MM.1S (cell line): ENCODE measurements at regions not wholly inside any gene's neighbourhood (a gene's known extent, or its start where the extent isn't known, plus 50 kb on each side); places are given as distances from the start of the nearest gene placed in this dataset.

ENCODE experiments used
- DNase-seq: peaks from one replicate; pipeline ENCODE4 v3.0.0-alpha.2; 2015
- H2AFZ ChIP-seq: fragments of 300-600 bp; sonication (generic); 2 replicates; pipeline ENCODE4 v1.6.0; 2016; ENCODE audit warnings: antibody characterized with exemption, low read length
- H3F3A ChIP-seq: fragments of 300-600 bp; sonication (generic); 2 replicates; pipeline ENCODE4 v1.6.1; 2016; ENCODE audit warnings: mild to moderate bottlenecking, antibody characterized with exemption, low read length, moderate library complexity, mixed read lengths; ENCODE audit not compliant: insufficient read depth
- H3K27ac ChIP-seq: fragments of 300-600 bp; sonication (generic); 2 replicates; pipeline ENCODE4 v1.5.1; 2016; ENCODE audit warnings: mild to moderate bottlenecking, low read length
- H3K27me3 ChIP-seq: fragments of 300-600 bp; sonication (generic); replicated peaks from 2 replicates; pipeline ENCODE4 v1.6.0; 2016; ENCODE audit warnings: low read length; ENCODE audit not compliant: insufficient read depth
- H3K36me3 ChIP-seq: fragments of 300-600 bp; sonication (generic); replicated peaks from 2 replicates; pipeline ENCODE4 v1.6.1; 2016; ENCODE audit warnings: mild to moderate bottlenecking, low read length, mixed read lengths; ENCODE audit not compliant: insufficient read depth
- H3K4me1 ChIP-seq: fragments of 300-600 bp; sonication (generic); 2 replicates; pipeline ENCODE4 v1.6.1; 2016; ENCODE audit warnings: low read length, mixed read lengths
- H3K4me2 ChIP-seq: fragments of 300-600 bp; sonication (generic); 2 replicates; pipeline ENCODE4 v1.6.0; 2016; ENCODE audit warnings: low read depth, low read length
- H3K4me3 ChIP-seq: fragments of 300-600 bp; sonication (generic); 2 replicates; pipeline ENCODE4 v1.5.1; 2016; ENCODE audit warnings: low read length, mixed read lengths
- H3K79me2 ChIP-seq: fragments of 300-600 bp; sonication (generic); 2 replicates; pipeline ENCODE4 v1.6.1; 2016; ENCODE audit warnings: mixed run types, low read length, mixed read lengths
- H3K9ac ChIP-seq: fragments of 300-600 bp; sonication (generic); 2 replicates; pipeline ENCODE4 v1.6.1; 2016; ENCODE audit warnings: low read length, mixed read lengths
- H3K9me2 ChIP-seq: fragments of 300-600 bp; sonication (generic); replicated peaks from 2 replicates; pipeline ENCODE4 v1.6.1; 2016; ENCODE audit warnings: mild to moderate bottlenecking, low read length, mixed read lengths; ENCODE audit not compliant: insufficient read depth
- H3K9me3 ChIP-seq: fragments of 300-600 bp; sonication (generic); replicated peaks from 2 replicates; pipeline ENCODE4 v1.6.1; 2016; ENCODE audit warnings: mild to moderate bottlenecking, low read length, mixed read lengths; ENCODE audit not compliant: insufficient read depth
- H4K20me1 ChIP-seq: fragments of 300-600 bp; sonication (generic); 2 replicates; pipeline ENCODE4 v1.6.1; 2016; ENCODE audit warnings: mild to moderate bottlenecking, low read length, moderate library complexity, mixed read lengths; ENCODE audit not compliant: insufficient read depth
- EZH2 ChIP-seq: fragments of 300-600 bp; sonication (generic); optimal IDR thresholded peaks from 2 replicates; pipeline ENCODE3; 2017; ENCODE audit warnings: low read depth, mild to moderate bottlenecking, antibody characterized with exemption, low read length, mixed read lengths
- EZH2phosphoT487 ChIP-seq: fragments of 300-600 bp; sonication (generic); IDR thresholded peaks from 2 replicates; pipeline ENCODE4 v1.6.1; 2018; ENCODE audit warnings: antibody characterized with exemption, low read length
- TF ChIP-seq, protein P1 (sequence below): fragments of 300-600 bp; sonication (generic); IDR thresholded peaks from 2 replicates; pipeline ENCODE4 v1.5.1; 2016; ENCODE audit warnings: antibody characterized with exemption, low read length, mixed read lengths

DNA sequence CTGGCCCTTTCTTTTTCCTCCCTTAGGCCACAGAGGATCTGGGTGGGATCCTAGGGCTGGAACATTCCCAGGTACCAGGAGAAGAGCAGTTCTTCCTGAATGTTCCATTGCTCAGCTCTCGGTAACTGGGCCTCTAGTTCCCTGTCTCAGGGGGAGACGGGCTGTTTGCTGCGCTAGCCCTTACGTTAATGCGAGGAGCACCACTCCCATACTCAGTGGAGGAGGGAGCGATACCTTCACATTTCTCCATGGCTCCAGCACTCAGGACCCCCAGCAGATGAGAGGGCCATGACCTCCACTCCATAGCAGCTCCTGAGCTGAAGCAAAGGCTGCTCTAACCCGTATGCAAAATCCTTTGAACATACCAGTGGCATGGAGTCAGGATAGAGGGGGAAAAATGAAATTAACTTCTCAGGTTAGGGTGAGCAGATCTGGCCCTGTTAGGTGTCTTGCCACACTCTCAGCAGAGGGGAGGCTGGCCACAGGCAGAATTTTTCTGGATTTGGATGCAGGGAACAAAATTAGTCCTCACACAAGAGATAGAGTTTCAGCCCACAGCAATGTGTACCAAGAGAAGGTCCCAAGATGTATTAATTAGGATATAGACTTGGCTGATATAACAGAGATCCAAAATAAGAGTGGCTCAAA, 206.7 kb downstream of the ZFP36L2 start:
- Histone ChIP-seq H3K9me2 (no peaks in the 10 kb centered on the region), H3F3A (no peaks in the 10 kb centered on the region), H3K9ac (no peak overlapping the region), H3K27ac (no peak overlapping the region), H3K4me1 (no peaks in the 10 kb centered on the region), H3K4me2 (no peak overlapping the region), H3K36me3 (no peaks in the 10 kb centered on the region), H2AFZ (no peak overlapping the region), H3K4me3 (no peak overlapping the region), H3K27me3 (no peaks in the 10 kb centered on the region), H3K79me2 (no peaks in the 10 kb centered on the region), H4K20me1 (no peaks in the 10 kb centered on the region), H3K9me3 (no peaks in the 10 kb centered on the region)
- TF ChIP-seq, protein P1, sequence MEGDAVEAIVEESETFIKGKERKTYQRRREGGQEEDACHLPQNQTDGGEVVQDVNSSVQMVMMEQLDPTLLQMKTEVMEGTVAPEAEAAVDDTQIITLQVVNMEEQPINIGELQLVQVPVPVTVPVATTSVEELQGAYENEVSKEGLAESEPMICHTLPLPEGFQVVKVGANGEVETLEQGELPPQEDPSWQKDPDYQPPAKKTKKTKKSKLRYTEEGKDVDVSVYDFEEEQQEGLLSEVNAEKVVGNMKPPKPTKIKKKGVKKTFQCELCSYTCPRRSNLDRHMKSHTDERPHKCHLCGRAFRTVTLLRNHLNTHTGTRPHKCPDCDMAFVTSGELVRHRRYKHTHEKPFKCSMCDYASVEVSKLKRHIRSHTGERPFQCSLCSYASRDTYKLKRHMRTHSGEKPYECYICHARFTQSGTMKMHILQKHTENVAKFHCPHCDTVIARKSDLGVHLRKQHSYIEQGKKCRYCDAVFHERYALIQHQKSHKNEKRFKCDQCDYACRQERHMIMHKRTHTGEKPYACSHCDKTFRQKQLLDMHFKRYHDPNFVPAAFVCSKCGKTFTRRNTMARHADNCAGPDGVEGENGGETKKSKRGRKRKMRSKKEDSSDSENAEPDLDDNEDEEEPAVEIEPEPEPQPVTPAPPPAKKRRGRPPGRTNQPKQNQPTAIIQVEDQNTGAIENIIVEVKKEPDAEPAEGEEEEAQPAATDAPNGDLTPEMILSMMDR, result no peak
- TF ChIP-seq EZH2phosphoT487 (no peak), EZH2 (no peak)
- no peak for DNase-seq

DNA sequence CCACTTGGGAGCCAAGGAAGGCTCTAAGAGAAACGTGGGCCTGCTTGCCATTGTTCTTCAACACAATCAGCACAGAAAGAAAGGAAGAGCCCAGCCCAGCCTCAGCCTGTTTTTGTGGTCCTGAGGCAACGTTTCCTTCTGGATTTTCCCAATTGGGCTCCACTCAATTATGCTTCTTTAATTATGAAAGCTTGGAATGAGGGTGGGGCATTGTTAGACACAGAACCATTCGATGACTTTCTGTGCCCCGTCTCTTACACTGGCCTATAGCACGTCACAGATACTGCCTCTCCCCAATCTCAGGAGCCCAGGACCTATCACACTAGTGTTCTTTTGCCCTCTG, 207.4 kb downstream of the ZFP36L2 start:
- no peaks in the 10 kb centered on the region for H4K20me1 ChIP-seq
- no peak overlapping the region for H3K4me3 ChIP-seq
- no peaks in the 10 kb centered on the region for H3K9me2 ChIP-seq
- TF ChIP-seq, protein P1, result no peak
- TF ChIP-seq EZH2phosphoT487 (no peak), EZH2 (no peak)
- H3K27ac ChIP-seq, result no peak overlapping the region
- no peak overlapping the region for H3K4me2 ChIP-seq
- H3K4me1 ChIP-seq, result no peaks in the 10 kb centered on the region
- no peaks in the 10 kb centered on the region for H3F3A ChIP-seq
- no peak for DNase-seq
- no peaks in the 10 kb centered on the region for H3K27me3 ChIP-seq
- H3K36me3 ChIP-seq, result no peaks in the 10 kb centered on the region
- no peak overlapping the region for H3K9ac ChIP-seq
- no peaks in the 10 kb centered on the region for H3K79me2 ChIP-seq
- no peaks in the 10 kb centered on the region for H3K9me3 ChIP-seq
- no peak overlapping the region for H2AFZ ChIP-seq

DNA sequence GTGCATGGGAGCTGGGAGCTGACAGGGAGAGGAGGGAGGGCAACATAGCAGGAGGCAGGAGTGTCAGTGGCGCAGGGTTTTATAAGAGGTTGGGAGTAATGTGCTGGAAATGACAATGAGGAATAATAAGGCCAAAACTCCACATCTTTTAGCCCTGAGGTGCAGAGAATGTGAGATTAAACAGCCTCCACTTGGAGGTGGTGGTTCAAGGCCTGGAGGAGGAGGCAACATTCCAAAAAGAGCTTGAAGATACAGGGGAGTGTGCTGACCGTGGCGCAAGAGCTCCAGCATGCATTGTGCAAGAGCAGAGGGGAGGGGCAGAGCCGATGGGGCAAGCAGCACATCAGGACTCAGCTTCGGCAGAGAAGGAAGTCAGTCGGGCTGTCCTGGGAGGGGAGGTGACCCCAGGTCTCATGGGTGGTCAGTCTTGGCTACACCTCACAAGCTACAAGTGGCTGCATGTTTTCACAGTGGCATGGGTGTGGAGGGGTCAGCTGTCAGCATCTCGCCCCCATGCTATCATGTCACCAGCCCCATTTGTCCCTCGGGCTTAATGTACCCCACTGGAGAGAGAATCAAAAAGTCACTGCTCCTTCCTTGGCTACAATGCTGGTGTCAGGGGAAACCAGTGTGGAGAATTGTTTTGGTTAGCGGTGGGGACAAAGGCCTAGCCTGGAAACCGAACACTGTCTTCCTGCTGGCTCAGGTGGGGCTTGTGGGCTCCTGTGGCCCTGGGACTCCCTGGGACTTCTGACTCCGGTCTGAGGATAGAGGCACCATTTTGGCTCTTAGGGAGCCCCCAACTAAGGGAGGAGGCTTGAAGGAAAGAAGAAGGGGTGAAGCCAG, 208.0 kb downstream of the ZFP36L2 start:
- H3K4me3 ChIP-seq, result no peak overlapping the region
- no peak for DNase-seq
- no peak overlapping the region for H3K9ac ChIP-seq
- H4K20me1 ChIP-seq, result no peaks in the 10 kb centered on the region
- H3K27ac ChIP-seq, result no peak overlapping the region
- TF ChIP-seq, protein P1, result no peak
- no peak for TF ChIP-seq EZH2
- no peaks in the 10 kb centered on the region for H3K4me1 ChIP-seq
- no peaks in the 10 kb centered on the region for H3K9me3 ChIP-seq
- H3K36me3 ChIP-seq, result no peaks in the 10 kb centered on the region
- no peaks in the 10 kb centered on the region for H3K79me2 ChIP-seq
- no peak overlapping the region for H3K4me2 ChIP-seq
- no peaks in the 10 kb centered on the region for H3K9me2 ChIP-seq
- H2AFZ ChIP-seq, result no peak overlapping the region
- no peaks in the 10 kb centered on the region for H3K27me3 ChIP-seq
- H3F3A ChIP-seq, result no peaks in the 10 kb centered on the region
